ENCODE measurements at regions not wholly inside any gene's neighbourhood (a gene's known extent, or its start where the extent isn't known, plus 50 kb on each side); places are given as distances from the start of the nearest gene placed in this dataset.

- ATAC-seq (no peak), DNase-seq (ENCODE audit: low spot score) (no peak)
- Mint-ChIP-seq H3K4me1 (no peaks in the 10 kb centered on the region), H3K27me3 (ENCODE audit: low read depth) (peaks cover 19% of the 10 kb centered on the region), H3K27ac (no peak overlapping the region), H3K9me3 (no peaks in the 10 kb centered on the region), H3K36me3 (no peaks in the 10 kb centered on the region), H3K4me3 (no peak overlapping the region)
- POLR2A ChIA-PET, result no interaction called here
- TF ChIP-seq FOXJ3 (CRISPR knock-in tag; IDR thresholded peaks at IDR 0.05; ENCODE audit: borderline replicate concordance) (no peak), ERG (CRISPR knock-in tag; IDR thresholded peaks at IDR 0.05) (no peak), ETV6 (CRISPR knock-in tag; IDR thresholded peaks at IDR 0.05) (no peak), TCF7 (CRISPR knock-in tag; IDR thresholded peaks at IDR 0.05; ENCODE audit: low read depth) (no peak), ZNF396 (CRISPR knock-in tag; IDR thresholded peaks at IDR 0.05; ENCODE audit: borderline replicate concordance) (no peak), GTF2I (CRISPR knock-in tag; conservative IDR thresholded peaks at IDR 0.05) (no peak), PREB (CRISPR knock-in tag; IDR thresholded peaks at IDR 0.05; ENCODE audit: borderline replicate concordance) (no peak), HMGXB4 (CRISPR knock-in tag; IDR thresholded peaks at IDR 0.05) (no peak), FOXK1 (CRISPR knock-in tag; IDR thresholded peaks at IDR 0.05) (no peak), FOXP4 (CRISPR knock-in tag; IDR thresholded peaks at IDR 0.05) (no peak), E2F5 (CRISPR knock-in tag; IDR thresholded peaks at IDR 0.05) (no peak), SP1 (CRISPR knock-in tag; conservative IDR thresholded peaks at IDR 0.05) (no peak), TEAD1 (CRISPR knock-in tag; IDR thresholded peaks at IDR 0.05) (no peak), STAT6 (CRISPR knock-in tag; conservative IDR thresholded peaks at IDR 0.05; ENCODE audit: low read depth) (no peak), SMAD3 (CRISPR knock-in tag; IDR thresholded peaks at IDR 0.05; ENCODE audit: borderline replicate concordance) (no peak), E2F1 (CRISPR knock-in tag; IDR thresholded peaks at IDR 0.05) (no peak), CTCF (IDR thresholded peaks at IDR 0.05) (no peak), MAX (CRISPR knock-in tag; IDR thresholded peaks at IDR 0.05) (no peak), NR3C1 (CRISPR knock-in tag; conservative IDR thresholded peaks at IDR 0.05; ENCODE audit: low read depth) (no peak), TEAD4 (CRISPR knock-in tag; IDR thresholded peaks at IDR 0.05) (no peak)
- CTCF ChIA-PET, result no interaction called here
Measured at GRCh38 chr15:96070636-96071035, 259.9 kb upstream of the NR2F2 start.
